Activated CD8-positive, alpha-beta memory T cell treated with anti-CD3 and anti-CD28 coated beads for 1 hour (primary cell): ENCODE measurements at regions not wholly inside any gene's neighbourhood (a gene's known extent, or its start where the extent isn't known, plus 50 kb on each side); places are given as distances from the start of the nearest gene placed in this dataset.

Experiments used
- DNase-seq, 2 donors: peaks; one replicate each; pipeline ENCODE4 v3.0.0-alpha.2; 2020; ENCODE audit warnings: low read depth in 1 of 2; ENCODE audit errors: extremely low read depth in 1 of 2

DNA sequence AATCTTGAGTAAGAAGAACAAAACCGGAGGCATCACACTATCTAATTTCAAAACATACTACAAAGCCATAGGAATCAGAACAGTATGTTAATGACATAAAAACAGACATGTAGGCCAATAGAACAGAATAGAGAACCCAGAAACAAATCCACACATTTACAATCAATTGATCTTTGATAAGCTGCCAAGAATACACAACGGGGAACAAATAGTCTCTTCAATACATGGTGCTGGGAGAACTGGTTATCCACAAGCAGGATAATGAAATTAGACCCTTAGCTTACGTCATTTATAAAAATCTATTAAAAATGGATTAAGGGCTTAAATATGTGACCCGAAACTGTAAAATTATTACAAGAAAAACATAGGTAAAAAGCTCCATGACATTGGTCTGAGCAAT lies 417.7 kb downstream of the INSC start:
- no peak for DNase-seq

DNA sequence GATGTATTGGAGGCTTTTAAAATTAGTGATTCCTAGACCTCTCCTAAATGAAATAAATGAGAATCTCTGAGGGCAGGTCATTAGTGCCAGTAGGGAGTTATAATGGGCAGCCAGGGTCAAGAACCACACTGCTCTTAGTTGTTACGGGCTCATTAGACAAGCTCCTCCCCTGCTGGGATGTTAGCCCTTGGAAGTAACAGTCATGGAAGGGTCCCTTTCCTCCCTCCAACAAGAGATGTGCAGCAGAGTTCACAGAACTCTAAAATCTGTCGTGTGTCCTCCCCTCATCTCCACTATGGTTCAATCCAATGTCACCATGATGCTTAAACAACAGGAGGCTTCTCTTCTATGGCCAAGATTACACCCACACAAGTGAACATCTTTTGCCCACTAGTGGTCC lies 419.5 kb downstream of the INSC start:
- no peak for DNase-seq

DNA sequence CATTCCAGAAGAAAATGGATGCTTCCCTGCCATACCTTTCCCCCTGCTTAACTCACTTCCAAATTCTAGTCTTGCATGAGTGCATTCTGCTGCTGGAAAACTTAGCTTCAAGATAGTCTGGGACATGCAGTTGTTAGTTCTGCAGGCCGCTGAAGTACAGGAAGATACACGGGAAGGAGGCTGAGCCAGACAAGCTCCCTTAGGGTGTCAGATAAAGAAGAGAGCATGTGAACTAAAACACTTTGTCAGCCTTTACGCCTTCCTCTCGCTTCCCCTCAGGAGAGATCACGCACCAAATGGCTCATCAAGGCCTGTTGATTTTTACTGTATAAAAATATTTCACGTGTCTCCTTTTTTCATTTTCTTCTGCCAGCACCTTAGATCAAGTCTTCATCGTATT lies 420.7 kb downstream of the INSC start:
- DNase-seq, result no peak

GRCh38 chr11:15536438-15536837 lies 421.7 kb downstream of the INSC start:
- no peak for DNase-seq

DNA sequence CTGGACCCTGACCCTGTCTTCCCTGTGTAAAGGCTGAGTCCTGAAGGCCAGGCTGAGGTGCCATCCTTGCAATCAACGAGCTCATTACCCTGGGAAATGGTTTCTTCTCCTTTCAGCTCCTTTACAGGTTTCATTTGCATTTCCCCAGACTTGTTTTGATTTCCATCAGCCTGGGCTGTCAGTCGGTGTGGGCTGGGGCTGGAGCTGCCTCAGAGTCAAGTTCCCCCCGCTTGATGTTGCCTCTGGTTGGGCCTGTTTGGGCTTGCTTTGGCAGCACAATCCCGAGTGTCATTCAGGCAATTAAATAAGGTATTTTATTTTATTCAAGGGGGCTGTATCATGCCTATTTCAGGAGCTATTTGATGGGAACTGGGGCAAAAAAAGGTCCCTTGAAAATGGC lies 424.9 kb downstream of the INSC start:
- DNase-seq, result no peak

- DNase-seq, result no peak
Observed at GRCh38 chr11:15541079-15541478, 426.4 kb downstream of the INSC start.

DNA sequence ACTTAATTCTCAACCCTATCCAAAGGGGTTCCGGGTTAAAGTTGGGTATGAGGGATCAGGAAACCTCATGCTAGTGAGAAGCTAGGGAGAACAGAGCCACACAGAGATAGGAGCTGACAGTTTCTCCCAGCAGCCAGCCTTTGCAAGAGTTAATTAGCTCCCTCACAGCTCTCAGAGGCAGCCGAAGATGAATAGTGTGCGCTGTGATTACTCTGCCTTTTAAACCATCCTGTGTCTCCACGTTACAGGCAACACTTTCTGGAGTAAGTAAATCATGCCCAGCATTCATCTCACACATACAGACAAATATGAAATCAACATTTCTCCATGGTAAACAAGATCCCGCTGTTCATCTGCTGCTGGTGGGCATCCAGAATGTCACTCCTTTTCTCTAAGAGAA lies 429.6 kb downstream of the INSC start:
- DNase-seq, result no peak

- DNase-seq, result no peak
Observed at GRCh38 chr11:15547685-15548084, 433.0 kb downstream of the INSC start.

GRCh38 chr11:15551901-15552851 lies 437.5 kb downstream of the INSC start:
- DNase-seq, result no peak

GRCh38 chr11:15555161-15555560 lies 440.4 kb downstream of the INSC start:
- DNase-seq, result no peak

DNA sequence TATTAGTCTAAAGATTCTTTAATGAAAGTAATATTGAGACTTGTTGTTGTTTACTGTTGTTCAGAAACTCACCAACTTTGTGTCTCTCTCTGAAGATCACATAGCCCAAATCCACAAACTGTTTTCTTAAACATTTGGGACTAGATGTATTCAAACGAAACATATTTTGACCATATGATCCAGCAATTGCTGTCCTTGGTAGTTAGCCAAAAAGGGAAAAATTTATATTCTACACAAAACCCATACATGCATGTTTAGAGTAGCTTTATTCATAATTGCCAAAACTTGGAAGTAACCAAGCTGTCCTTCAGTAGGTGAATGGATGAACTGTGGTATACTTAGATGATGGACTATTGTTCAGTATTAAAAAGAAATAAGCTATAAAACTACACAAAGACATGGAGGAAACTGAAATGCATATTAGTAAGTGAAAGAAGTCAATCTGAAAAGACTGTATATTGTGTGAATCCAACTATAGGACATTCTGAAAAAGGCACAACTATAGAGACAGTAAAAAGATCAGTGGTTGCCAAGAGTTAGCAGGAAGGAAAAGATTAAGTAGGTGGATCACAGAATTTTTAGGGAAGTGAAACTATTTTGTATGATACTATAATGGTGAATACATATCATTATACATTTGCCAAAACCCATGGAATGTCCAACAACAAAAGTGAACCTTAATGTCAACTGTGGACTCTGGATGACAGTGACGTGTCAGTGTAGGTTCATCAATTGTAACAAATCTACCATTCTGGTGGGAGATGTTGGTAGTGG lies 442.9 kb downstream of the INSC start:
- DNase-seq, result no peak

- DNase-seq, result no peak
Observed at GRCh38 chr11:15558513-15559181, 443.9 kb downstream of the INSC start.

GRCh38 chr11:15560689-15561467 lies 446.2 kb downstream of the INSC start:
- no peak for DNase-seq

GRCh38 chr11:15562230-15562629 lies 447.5 kb downstream of the INSC start:
- DNase-seq, result no peak

DNA sequence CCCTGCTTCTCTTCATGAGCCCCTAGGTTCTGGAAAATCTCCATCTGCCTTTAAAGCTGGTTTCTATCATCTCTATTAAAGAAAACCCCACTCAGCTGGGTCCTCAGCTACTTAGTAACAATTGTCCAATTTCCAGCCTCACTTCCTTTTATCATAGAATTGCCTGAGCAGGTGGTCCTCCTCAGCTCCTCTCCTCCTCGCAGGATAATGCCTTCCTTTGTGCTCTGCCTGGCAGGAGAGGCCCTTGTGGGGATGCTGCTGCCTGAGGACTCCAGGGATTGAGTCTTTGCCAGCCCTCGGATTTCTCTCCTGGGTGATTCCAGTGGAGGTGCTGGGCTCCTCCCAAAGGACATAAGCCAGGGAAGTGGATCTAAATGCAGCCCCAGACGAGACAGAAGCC lies 448.3 kb downstream of the INSC start:
- no peak for DNase-seq

GRCh38 chr11:15565880-15566279 lies 451.2 kb downstream of the INSC start:
- DNase-seq, result no peak

- no peak for DNase-seq
Observed at GRCh38 chr11:15568440-15568839, 453.7 kb downstream of the INSC start.

GRCh38 chr11:15569305-15570025 lies 454.7 kb downstream of the INSC start:
- no peak for DNase-seq

DNA sequence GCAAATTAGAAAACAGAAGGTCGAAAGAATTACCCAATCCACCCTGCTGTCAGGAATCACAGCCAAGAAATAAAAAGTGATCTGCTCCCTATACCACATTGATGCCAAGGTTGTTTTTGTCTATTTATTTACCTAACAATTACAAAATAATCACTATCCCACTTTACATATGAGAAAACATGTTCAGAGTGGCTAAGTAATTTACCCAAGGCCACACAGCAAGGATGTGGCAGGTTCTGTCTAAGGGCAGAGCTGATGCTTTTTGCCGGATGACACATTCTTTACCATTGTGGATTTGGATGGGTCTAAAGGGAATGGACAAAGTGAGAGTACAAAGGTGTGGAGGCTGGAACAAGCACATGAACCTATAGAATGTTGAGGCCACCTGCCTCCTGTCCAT lies 460.7 kb downstream of the INSC start:
- no peak for DNase-seq

- no peak for DNase-seq
Observed at GRCh38 chr11:15576769-15577168, 462.0 kb downstream of the INSC start.
